ENCODE measurements at regions not wholly inside any gene's neighbourhood (a gene's known extent, or its start where the extent isn't known, plus 50 kb on each side); places are given as distances from the start of the nearest gene placed in this dataset.

DNA sequence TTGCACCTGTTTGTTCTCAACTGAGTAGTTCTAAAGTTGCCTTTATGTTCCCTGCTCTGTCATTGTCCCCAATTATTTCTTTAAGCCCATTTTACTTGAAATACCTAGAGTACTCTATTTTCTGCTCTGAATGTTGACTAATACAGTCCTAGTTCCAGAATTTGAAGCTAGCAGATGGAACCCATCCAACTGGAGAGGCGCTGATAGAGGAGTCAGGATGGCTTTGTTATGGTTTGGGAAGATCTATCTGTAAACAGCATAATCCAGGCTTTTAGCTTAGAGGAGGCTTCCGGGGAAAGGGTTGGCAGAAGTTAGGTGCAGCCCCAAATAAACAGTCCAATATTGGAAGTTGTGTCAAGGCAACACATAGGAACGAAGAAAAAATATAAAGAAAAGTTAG lies 927.7 kb downstream of the TFAP2A start:
- no peak for DNase-seq (ENCODE audit: low spot score)
- in situ Hi-C loops (cut with HindIII; ENCODE audit: low sequenced_read_pairs): no loop called here

GRCh38 chr6:9485992-9486391 lies 928.9 kb downstream of the TFAP2A start:
- in situ Hi-C loops (cut with HindIII; ENCODE audit: low sequenced_read_pairs): no loop called here
- DNase-seq (ENCODE audit: low spot score): no peak

- in situ Hi-C loops (cut with HindIII; ENCODE audit: low sequenced_read_pairs): no loop called here
- DNase-seq (ENCODE audit: low spot score): no peak
These were observed 930.2 kb downstream of the TFAP2A start for GRCh38 chr6:9484686-9485085.

- in situ Hi-C loops (cut with HindIII; ENCODE audit: low sequenced_read_pairs): no loop called here
- no peak for DNase-seq (ENCODE audit: low spot score)
These were observed 930.8 kb downstream of the TFAP2A start for GRCh38 chr6:9484091-9484490.

GRCh38 chr6:9482030-9482738 lies 932.7 kb downstream of the TFAP2A start:
- in situ Hi-C loops (cut with HindIII; ENCODE audit: low sequenced_read_pairs): no loop called here
- no peak for DNase-seq (ENCODE audit: low spot score)

DNA sequence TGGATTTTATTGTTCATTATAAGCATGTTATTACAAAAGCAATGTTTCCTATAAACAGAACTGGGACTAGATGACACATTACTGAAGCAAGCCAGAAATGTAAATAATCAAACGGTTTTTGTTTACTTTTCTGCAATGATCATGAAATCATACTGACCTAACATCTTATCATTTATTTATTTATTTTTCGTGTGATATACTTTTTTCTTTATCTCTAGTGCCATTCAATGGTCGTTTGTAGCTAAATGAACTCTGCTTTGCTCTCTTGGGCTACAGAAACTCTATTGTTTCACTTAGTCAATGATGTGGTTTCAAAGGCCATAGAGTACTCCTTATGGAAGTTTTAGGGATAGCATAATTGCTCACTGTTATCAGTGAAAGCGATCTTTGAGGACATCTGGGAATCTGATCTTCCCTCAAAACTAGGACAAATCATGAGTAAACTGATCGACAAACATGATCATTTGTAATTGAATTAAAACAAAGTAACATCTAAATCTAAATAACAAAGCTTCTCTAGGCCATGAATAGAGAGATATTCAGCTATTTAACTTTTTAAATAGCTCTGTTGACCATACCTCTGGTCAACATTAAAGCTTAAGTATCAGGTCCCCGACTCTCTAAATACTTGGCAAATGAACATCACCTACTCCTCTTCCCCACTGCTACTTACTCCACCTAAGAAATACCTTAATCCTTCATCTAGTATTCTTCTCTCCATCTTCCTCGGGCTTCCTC lies 933.4 kb downstream of the TFAP2A start:
- in situ Hi-C loops (cut with HindIII; ENCODE audit: low sequenced_read_pairs): no loop called here
- DNase-seq (ENCODE audit: low spot score): no peak

DNA sequence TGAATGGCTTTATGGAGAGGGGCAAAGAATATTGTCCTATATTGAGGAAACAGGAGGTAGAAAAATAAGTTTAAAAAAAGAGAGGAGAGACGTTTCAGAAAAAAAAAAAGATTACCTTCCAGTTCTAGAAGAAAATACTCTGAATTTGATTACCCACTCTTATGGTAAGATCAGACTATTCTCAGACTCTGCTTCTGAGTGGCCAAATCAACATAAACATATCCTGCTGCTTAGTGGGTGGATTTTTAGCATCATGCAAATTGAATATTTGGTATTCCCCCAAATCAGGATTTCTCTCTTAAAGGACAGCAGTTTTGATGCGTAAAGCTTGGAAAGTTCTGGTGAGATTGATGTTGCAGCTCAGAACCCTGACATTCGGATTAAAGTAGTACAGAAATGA lies 946.6 kb downstream of the TFAP2A start:
- in situ Hi-C loops (cut with HindIII; ENCODE audit: low sequenced_read_pairs): no loop called here
- no peak for DNase-seq (ENCODE audit: low spot score)

- DNase-seq (ENCODE audit: low spot score): no peak
- in situ Hi-C loops (cut with HindIII; ENCODE audit: low sequenced_read_pairs): no loop called here
These were observed 947.1 kb downstream of the TFAP2A start for GRCh38 chr6:9467741-9468140.

DNA sequence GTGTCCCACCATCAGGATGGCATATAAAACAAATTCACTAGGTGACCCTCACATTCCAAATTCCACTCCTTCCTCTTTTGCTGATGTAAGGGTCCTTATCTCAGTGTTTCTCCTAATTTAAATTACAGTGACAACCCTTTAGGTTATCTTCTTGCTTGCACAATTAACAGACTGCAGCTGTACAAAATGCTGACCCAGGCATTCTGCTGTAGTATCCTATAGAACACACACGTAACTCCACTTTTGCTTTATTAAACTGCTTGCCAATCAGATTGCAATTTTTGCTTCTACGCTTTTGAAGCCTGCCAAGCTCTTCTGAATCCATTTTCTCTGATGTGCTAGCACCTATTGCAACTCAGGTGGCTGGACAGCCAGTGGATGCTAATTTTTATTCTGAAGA lies 950.3 kb downstream of the TFAP2A start:
- in situ Hi-C loops (cut with HindIII; ENCODE audit: low sequenced_read_pairs): no loop called here
- DNase-seq (ENCODE audit: low spot score): no peak

DNA sequence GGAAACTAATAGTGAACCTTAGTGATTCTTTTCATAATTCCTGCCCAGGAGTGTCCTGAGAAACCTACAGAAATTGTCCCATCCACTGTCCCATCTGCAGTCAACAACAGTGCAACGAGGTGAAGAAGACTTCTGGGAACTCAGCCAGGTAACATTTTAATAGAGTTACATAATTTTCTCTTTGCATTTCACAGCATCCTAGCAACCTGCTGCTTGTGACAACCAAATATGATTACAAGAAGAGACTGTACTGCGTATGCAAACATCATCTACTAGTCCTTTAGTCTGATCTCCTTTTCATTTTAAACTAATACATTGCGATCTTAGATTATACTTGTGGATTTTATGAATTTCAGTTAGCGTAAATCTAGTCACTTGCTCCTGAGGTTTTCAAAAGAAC lies 951.6 kb downstream of the TFAP2A start:
- in situ Hi-C loops (cut with HindIII; ENCODE audit: low sequenced_read_pairs): no loop called here
- DNase-seq (ENCODE audit: low spot score): no peak

GRCh38 chr6:9461188-9461587 lies 953.7 kb downstream of the TFAP2A start:
- in situ Hi-C loops (cut with HindIII; ENCODE audit: low sequenced_read_pairs): no loop called here
- no peak for DNase-seq (ENCODE audit: low spot score)

- in situ Hi-C loops (cut with HindIII; ENCODE audit: low sequenced_read_pairs): no loop called here
- no peak for DNase-seq (ENCODE audit: low spot score)
These were observed 956.5 kb downstream of the TFAP2A start for GRCh38 chr6:9458424-9458823.

DNA sequence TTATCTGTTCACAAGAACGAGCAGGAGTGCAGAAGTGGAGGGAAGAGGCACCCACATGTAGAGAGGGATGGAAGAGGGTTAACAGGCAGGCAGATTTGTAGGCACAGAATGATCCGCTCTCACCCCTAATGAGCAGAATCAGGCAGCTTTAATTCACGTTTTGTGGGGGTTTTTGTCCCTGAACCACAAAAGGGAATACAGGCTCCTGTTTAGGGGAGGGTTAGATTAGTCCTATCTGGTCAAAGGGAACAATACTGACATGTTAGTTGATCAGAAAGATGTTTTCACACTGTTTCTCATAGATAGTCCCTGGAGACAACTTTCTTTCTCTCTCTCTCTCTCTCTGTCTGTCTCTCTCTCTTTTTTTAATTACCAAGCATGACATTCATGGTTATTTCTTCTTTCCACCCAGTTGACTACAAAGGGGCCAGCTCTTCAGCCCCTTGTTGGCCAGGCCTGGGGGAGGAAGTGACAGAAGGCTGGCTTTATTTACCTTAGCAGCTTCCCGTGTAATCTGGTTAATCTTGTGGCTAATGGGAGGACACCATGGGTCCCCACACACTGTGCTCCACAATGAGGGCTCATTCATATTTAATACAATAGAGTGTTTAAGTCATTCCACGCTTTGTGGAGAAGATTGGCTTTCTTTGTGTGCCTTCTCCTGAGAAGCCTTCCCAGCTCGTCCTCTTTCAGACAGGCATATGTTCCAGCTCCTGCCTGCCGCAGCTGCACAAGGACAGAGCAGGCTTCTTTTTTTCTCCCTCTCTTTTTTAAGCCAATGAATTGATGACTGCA lies 958.8 kb downstream of the TFAP2A start:
- in situ Hi-C loops (cut with HindIII; ENCODE audit: low sequenced_read_pairs): no loop called here
- no peak for DNase-seq (ENCODE audit: low spot score)

DNA sequence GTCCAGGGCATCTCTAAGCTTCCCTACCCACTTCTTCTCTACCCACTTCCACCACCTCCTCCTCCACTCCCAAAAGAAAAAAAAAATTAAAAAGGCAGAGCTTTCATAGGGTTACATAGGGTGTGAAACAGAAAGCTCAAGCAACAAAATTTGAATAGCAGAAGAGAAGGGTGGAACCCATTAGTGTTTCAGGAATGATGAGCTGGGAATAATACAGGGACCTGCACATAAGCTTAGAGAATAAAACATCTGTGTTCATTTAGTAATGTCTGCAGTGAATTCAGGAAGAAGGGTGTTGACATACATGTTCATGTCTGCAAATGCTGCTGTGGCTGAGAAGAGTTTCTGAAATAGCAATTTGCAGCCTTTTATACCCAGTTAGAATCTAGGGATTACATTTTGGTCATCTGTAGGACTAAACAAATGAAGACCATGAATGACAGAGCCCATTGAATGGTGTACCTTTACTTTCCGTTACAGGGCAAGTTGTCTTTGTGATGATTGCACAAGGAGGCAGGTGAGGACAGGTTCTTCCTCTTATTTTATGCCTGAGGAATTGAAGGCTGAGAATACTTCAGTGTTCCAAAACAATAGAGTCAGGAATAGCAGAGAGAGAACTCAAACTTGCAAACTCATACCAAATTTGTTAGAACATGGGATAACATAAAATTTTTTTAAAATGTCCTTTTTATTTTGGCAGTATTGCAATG lies 975.1 kb downstream of the TFAP2A start:
- in situ Hi-C loops (cut with HindIII; ENCODE audit: low sequenced_read_pairs): no loop called here
- DNase-seq (ENCODE audit: low spot score): no peak

DNA sequence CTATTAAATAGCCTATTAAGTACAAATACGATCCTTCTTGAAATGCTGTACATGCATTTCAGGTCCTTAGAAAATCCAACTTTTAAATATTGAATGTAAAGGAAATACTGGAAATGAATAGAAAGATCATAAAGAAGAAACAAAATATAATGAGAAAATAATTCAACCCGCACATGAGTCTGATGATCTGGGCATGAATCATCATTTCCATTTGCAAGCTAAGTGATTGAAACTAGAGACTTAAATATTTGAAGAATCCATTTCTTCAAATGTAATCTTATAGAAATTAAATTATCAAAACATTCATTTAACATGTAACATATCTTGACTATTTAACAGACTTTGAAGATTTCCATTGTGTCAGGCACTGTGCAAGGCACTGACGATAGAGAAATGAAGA lies 977.0 kb downstream of the TFAP2A start:
- in situ Hi-C loops (cut with HindIII; ENCODE audit: low sequenced_read_pairs): no loop called here

DNA sequence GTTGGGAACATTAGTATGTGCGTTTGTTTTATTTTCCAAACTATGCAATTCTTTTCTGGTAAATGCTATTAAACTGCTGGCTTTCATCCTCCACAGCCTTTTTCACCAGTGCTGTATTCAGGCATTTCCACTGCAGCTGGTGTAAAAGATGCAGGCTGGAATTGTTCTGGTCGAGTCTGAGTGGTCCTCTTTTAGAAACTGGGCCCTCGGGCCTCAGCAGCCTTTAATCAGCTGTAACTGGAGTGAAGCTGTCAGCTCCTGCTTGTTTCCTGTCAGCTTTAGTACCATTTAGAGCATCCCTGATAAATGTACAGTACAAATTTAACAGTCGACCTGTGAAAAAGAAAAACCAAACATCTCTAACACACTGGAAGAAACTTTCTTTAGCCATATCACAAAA lies 979.6 kb downstream of the TFAP2A start:
- DNase-seq (ENCODE audit: low spot score): no peak
- in situ Hi-C loops (cut with HindIII; ENCODE audit: low sequenced_read_pairs): no loop called here

More for the DNA sequence above, 977.0 kb downstream of the TFAP2A start:
- no peak for DNase-seq (ENCODE audit: low spot score)

DNA sequence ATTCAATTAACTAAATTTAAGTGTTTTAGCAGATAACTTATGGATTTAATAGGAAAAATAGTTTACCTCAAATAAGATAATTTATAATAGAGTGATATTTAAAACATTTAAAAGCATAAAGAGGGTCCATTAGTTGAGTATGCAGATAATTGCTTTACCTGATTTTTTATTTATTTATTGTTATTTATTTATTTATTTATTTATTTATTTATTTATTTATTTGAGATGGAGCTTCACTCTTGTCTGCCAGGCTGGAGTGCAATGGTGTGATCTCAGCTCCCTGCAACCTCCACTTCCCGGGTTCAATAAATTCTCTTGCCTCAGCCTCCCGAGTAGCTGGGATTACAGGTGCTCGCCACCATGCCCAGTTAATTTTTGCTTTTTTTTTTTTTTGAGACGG lies 982.9 kb downstream of the TFAP2A start:
- no peak for DNase-seq (ENCODE audit: low spot score)
- in situ Hi-C loops (cut with HindIII; ENCODE audit: low sequenced_read_pairs): no loop called here

DNA sequence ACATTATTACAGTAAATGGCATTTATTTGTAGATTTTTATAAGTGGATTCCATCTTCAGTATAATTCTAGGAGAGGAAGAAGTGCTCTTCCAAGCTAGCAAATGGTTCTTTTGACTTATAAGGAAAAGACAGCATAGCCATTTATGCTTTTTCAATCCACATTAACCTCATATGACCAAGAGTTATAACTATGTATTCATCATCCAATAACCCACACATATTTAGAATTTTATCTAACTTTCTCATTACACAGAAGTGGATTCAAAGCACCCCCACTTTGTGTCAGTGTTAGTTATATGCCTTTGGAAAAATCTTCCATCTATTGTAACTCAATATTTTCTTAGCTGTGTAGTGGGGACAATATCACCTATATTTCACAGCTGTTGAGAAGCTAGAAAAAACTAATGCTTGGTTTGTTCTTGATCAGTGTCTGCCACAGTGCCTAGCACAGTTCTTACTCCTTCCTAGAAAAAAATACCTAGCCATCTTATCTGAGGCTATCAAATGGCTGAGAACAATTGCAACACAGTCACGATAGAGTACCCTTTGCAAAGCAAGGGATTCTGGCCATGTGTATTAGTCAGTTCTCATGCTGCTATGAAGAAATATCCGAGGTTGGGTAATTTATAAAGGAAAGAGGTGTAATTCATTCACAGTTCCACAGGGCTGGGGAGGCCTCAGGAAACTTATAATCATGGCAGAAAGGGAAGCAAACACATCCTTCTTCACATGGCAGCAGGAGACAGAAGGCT lies 986.3 kb downstream of the TFAP2A start:
- in situ Hi-C loops (cut with HindIII; ENCODE audit: low sequenced_read_pairs): no loop called here
- DNase-seq (ENCODE audit: low spot score): no peak

- in situ Hi-C loops (cut with HindIII; ENCODE audit: low sequenced_read_pairs): no loop called here
- DNase-seq (ENCODE audit: low spot score): no peak
These were observed 986.8 kb upstream of the SLC35B3 start for GRCh38 chr6:9422138-9422537.

Data from G401 (cell line).